Endometrial microvascular endothelial cells (primary cell): ENCODE measurements at regions not wholly inside any gene's neighbourhood (a gene's known extent, or its start where the extent isn't known, plus 50 kb on each side); places are given as distances from the start of the nearest gene placed in this dataset.
"Not testable (repeated sequence)": the region's sequence is repeated elsewhere in the genome, so short reads cannot be mapped to it uniquely, and the experiment has no call there.

Experiments used
- in situ Hi-C: cut with HindIII; loops from 2 replicates; pipeline ENCODE4 v1.10.0; 2017; ENCODE audit warnings: low sequenced_read_pairs, low pct_unique_long_range_greater_than_20kb; ENCODE audit errors: inconsistent ontology term

GRCh38 chr19:5290336-5291262, 50.0 kb downstream of the PTPRS start:
- in situ Hi-C loops: no loop called here

- in situ Hi-C loops: no loop called here
Observed at GRCh38 chr19:5289060-5289990, 51.3 kb downstream of the PTPRS start.

GRCh38 chr19:5288347-5288739, 52.3 kb downstream of the PTPRS start:
- in situ Hi-C loops: no loop called here

- in situ Hi-C loops: no loop called here
Observed at GRCh38 chr19:5287066-5287465, 53.5 kb downstream of the PTPRS start.

GRCh38 chr19:5286465-5287029, 54.1 kb downstream of the PTPRS start:
- in situ Hi-C loops: no loop called here

GRCh38 chr19:5285955-5286354, 54.7 kb downstream of the PTPRS start:
- in situ Hi-C loops: no loop called here

- in situ Hi-C loops: no loop called here
Observed at GRCh38 chr19:5285311-5285710, 55.3 kb downstream of the PTPRS start.

- in situ Hi-C loops: no loop called here
Observed at GRCh38 chr19:5282901-5283300, 57.7 kb downstream of the PTPRS start.

- in situ Hi-C loops: no loop called here
Observed at GRCh38 chr19:5281588-5281987, 59.0 kb downstream of the PTPRS start.

- in situ Hi-C loops: not testable (repeated sequence)
Observed at GRCh38 chr19:5275668-5276067, 64.9 kb downstream of the PTPRS start.

GRCh38 chr19:5273782-5274181, 66.8 kb downstream of the PTPRS start:
- in situ Hi-C loops: no loop called here

GRCh38 chr19:5271145-5271544, 69.5 kb downstream of the PTPRS start:
- in situ Hi-C loops: no loop called here

- in situ Hi-C loops: no loop called here
Observed at GRCh38 chr19:5269926-5270325, 70.7 kb downstream of the PTPRS start.

- in situ Hi-C loops: no loop called here
Observed at GRCh38 chr19:5269279-5269678, 71.3 kb downstream of the PTPRS start.

GRCh38 chr19:5268801-5269200, 71.8 kb downstream of the PTPRS start:
- in situ Hi-C loops: no loop called here

GRCh38 chr19:5265260-5265659, 75.4 kb downstream of the PTPRS start:
- in situ Hi-C loops: no loop called here

- in situ Hi-C loops: no loop called here
Observed at GRCh38 chr19:5264453-5264852, 76.2 kb downstream of the PTPRS start.

GRCh38 chr19:5263615-5264014, 77.0 kb downstream of the PTPRS start:
- in situ Hi-C loops: no loop called here

- in situ Hi-C loops: no loop called here
Observed at GRCh38 chr19:5262721-5263120, 77.9 kb downstream of the PTPRS start.
